ENCODE measurements at regions not wholly inside any gene's neighbourhood (a gene's known extent, or its start where the extent isn't known, plus 50 kb on each side); places are given as distances from the start of the nearest gene placed in this dataset.

GRCh38 chr10:110358869-110359629, 54.3 kb upstream of the SMNDC1 start:
- Histone ChIP-seq H3K9me3 (ENCODE audit: control insufficient read depth, insufficient read depth, low read depth, low read length) (no peaks in the 10 kb centered on the region), H3K4me3 (ENCODE audit: low read depth, low read length) (no peak overlapping the region), H3K4me1 (ENCODE audit: control insufficient read depth, insufficient read depth, low read length) (no peaks in the 10 kb centered on the region), H3K27ac (ENCODE audit: extremely low read depth, low read depth, low read length) (no peak overlapping the region), H3K36me3 (ENCODE audit: control insufficient read depth in 2 of 2, insufficient read depth in 1 of 2, low read length in 2 of 2) (no peaks in the 10 kb centered on the region)
- CTCF ChIA-PET: interaction anchor here (0.5 to 1.1 kb wide), 3 partner anchors 16 to 188 kb away, joined by 3 to 6 read pairs (median 4); no protein-coding TSS in a partner anchor
- no peak for TF ChIP-seq ZBTB17 (tag by site-specific recombination; IDR thresholded peaks at IDR 0.05)
- no peak for TF ChIP-seq MZF1 (tag by site-specific recombination; IDR thresholded peaks at IDR 0.05; ENCODE audit: borderline replicate concordance)
- no peak for TF ChIP-seq KLF7 (tag by site-specific recombination; IDR thresholded peaks at IDR 0.05; ENCODE audit: borderline replicate concordance)
- TF ChIP-seq ZFP3 (tag by site-specific recombination; IDR thresholded peaks at IDR 0.05; ENCODE audit: low read depth): no peak
- TF ChIP-seq ZNF223 (tag by site-specific recombination; IDR thresholded peaks at IDR 0.05): no peak
- TF ChIP-seq ZNF391 (tag by site-specific recombination; IDR thresholded peaks at IDR 0.05; ENCODE audit: borderline replicate concordance, low read depth): no peak
- no peak for TF ChIP-seq TCF7L2 (IDR thresholded peaks at IDR 0.05; ENCODE audit: borderline replicate concordance, low read depth, low read length)
- TF ChIP-seq BCL6B (tag by site-specific recombination; IDR thresholded peaks at IDR 0.05): no peak
- TF ChIP-seq, protein P1, sequence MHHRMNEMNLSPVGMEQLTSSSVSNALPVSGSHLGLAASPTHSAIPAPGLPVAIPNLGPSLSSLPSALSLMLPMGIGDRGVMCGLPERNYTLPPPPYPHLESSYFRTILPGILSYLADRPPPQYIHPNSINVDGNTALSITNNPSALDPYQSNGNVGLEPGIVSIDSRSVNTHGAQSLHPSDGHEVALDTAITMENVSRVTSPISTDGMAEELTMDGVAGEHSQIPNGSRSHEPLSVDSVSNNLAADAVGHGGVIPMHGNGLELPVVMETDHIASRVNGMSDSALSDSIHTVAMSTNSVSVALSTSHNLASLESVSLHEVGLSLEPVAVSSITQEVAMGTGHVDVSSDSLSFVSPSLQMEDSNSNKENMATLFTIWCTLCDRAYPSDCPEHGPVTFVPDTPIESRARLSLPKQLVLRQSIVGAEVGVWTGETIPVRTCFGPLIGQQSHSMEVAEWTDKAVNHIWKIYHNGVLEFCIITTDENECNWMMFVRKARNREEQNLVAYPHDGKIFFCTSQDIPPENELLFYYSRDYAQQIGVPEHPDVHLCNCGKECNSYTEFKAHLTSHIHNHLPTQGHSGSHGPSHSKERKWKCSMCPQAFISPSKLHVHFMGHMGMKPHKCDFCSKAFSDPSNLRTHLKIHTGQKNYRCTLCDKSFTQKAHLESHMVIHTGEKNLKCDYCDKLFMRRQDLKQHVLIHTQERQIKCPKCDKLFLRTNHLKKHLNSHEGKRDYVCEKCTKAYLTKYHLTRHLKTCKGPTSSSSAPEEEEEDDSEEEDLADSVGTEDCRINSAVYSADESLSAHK (tag by site-specific recombination; IDR thresholded peaks at IDR 0.05): no peak
- TF ChIP-seq, protein P2, sequence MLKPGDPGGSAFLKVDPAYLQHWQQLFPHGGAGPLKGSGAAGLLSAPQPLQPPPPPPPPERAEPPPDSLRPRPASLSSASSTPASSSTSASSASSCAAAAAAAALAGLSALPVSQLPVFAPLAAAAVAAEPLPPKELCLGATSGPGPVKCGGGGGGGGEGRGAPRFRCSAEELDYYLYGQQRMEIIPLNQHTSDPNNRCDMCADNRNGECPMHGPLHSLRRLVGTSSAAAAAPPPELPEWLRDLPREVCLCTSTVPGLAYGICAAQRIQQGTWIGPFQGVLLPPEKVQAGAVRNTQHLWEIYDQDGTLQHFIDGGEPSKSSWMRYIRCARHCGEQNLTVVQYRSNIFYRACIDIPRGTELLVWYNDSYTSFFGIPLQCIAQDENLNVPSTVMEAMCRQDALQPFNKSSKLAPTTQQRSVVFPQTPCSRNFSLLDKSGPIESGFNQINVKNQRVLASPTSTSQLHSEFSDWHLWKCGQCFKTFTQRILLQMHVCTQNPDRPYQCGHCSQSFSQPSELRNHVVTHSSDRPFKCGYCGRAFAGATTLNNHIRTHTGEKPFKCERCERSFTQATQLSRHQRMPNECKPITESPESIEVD (tag by site-specific recombination; IDR thresholded peaks at IDR 0.05): no peak
- TF ChIP-seq, protein P3, sequence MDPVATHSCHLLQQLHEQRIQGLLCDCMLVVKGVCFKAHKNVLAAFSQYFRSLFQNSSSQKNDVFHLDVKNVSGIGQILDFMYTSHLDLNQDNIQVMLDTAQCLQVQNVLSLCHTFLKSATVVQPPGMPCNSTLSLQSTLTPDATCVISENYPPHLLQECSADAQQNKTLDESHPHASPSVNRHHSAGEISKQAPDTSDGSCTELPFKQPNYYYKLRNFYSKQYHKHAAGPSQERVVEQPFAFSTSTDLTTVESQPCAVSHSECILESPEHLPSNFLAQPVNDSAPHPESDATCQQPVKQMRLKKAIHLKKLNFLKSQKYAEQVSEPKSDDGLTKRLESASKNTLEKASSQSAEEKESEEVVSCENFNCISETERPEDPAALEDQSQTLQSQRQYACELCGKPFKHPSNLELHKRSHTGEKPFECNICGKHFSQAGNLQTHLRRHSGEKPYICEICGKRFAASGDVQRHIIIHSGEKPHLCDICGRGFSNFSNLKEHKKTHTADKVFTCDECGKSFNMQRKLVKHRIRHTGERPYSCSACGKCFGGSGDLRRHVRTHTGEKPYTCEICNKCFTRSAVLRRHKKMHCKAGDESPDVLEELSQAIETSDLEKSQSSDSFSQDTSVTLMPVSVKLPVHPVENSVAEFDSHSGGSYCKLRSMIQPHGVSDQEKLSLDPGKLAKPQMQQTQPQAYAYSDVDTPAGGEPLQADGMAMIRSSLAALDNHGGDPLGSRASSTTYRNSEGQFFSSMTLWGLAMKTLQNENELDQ (tag by site-specific recombination; IDR thresholded peaks at IDR 0.05; ENCODE audit: low read depth): no peak
- POLR2A ChIA-PET: no interaction called here

DNA sequence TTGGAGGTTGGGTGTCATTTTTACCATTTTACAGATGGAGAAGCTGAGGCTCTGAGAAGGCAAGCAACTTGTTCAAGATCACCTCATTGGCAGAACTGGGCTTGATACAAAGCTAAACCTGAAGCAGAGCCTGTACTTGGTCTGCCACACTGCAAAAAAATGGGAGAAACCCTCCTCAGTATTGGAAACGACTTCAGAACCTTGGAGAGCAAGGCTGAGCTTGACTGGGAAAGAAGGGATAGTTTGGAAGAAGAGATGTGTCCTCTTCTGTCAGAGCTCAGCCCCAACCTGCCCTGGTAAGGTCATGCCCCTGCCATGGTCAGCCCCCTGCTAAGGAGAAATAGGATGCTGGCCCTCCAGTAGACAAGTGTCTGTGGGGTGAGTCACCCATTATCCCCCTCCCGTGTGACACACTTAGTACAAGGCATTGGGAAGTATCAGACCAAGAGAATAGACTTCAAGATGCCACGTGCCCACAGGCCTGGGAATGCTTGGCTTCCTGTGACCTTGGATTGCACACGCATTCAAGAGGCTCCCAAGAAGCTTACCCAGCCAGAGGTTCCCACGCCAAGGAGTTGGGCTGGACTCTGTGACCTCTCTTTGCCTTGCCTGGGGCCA, 56.2 kb upstream of the SMNDC1 start:
- Histone ChIP-seq H3K9me3 (ENCODE audit: control insufficient read depth, insufficient read depth, low read depth, low read length) (no peaks in the 10 kb centered on the region), H3K4me1 (ENCODE audit: control insufficient read depth, insufficient read depth, low read length) (no peaks in the 10 kb centered on the region), H3K4me3 (ENCODE audit: low read depth, low read length) (no peak overlapping the region), H3K36me3 (ENCODE audit: control insufficient read depth in 2 of 2, insufficient read depth in 1 of 2, low read length in 2 of 2) (no peaks in the 10 kb centered on the region), H3K27ac (ENCODE audit: extremely low read depth, low read depth, low read length) (no peak overlapping the region)
- TF ChIP-seq GLIS1 (tag by site-specific recombination; IDR thresholded peaks at IDR 0.05): peak; percentile 39; the same call in 1 of the 2 replicates
- TF ChIP-seq OSR2 (tag by site-specific recombination; IDR thresholded peaks at IDR 0.05): no peak
- no peak for TF ChIP-seq ZNF600 (tag by site-specific recombination; IDR thresholded peaks at IDR 0.05)
- TF ChIP-seq, protein P4, sequence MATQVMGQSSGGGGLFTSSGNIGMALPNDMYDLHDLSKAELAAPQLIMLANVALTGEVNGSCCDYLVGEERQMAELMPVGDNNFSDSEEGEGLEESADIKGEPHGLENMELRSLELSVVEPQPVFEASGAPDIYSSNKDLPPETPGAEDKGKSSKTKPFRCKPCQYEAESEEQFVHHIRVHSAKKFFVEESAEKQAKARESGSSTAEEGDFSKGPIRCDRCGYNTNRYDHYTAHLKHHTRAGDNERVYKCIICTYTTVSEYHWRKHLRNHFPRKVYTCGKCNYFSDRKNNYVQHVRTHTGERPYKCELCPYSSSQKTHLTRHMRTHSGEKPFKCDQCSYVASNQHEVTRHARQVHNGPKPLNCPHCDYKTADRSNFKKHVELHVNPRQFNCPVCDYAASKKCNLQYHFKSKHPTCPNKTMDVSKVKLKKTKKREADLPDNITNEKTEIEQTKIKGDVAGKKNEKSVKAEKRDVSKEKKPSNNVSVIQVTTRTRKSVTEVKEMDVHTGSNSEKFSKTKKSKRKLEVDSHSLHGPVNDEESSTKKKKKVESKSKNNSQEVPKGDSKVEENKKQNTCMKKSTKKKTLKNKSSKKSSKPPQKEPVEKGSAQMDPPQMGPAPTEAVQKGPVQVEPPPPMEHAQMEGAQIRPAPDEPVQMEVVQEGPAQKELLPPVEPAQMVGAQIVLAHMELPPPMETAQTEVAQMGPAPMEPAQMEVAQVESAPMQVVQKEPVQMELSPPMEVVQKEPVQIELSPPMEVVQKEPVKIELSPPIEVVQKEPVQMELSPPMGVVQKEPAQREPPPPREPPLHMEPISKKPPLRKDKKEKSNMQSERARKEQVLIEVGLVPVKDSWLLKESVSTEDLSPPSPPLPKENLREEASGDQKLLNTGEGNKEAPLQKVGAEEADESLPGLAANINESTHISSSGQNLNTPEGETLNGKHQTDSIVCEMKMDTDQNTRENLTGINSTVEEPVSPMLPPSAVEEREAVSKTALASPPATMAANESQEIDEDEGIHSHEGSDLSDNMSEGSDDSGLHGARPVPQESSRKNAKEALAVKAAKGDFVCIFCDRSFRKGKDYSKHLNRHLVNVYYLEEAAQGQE (tag by site-specific recombination; IDR thresholded peaks at IDR 0.05): peak; percentile 95
- ChIA-PET CTCF (interaction anchor here (0.6 to 1.8 kb wide), 4 partner anchors 8 to 346 kb away, joined by 4 to 6 read pairs (median 4); no protein-coding TSS in a partner anchor), POLR2A (no interaction called here)
